EL (cell line): ENCODE measurements at regions not wholly inside any gene's neighbourhood (a gene's known extent, or its start where the extent isn't known, plus 50 kb on each side); places are given as distances from the start of the nearest gene placed in this dataset.
A peak's percentile ranks its signal among the peaks of the same experiment; 100 is the strongest.

ENCODE experiments used
- DNase-seq: peaks from one replicate; pipeline ENCODE4 v3.0.0-alpha.2; 2016

DNA sequence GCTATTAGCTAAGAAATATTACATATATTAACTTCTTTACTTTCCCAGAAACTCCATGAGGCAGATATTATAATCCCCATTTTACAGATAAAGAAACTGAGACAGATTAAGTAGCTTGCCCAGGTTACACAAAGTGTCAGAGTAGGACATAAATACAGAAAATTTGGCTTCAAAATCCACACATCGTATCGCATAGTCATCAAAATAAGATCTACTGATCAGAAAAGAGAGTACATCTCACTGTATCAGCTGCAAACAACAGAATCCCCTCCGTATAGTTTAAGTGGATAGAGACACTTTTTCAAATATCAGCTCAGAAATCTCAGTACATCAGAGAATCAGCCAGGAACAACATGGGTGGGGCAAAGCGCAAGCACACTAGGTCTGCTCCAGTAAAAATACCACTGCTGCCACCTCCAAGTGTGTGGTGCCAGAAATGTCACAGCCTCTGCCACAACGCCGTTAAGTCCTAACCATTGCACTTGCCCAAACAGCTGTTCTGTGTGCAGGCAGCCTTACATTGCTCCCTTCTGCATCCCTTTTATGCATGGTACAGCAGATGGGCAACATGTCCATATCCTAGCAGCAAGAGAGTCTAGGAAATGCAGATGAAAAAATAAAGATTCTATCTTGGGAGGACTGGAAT lies 204.8 kb downstream of the KLF12 start:
- DNase-seq: no peak

DNA sequence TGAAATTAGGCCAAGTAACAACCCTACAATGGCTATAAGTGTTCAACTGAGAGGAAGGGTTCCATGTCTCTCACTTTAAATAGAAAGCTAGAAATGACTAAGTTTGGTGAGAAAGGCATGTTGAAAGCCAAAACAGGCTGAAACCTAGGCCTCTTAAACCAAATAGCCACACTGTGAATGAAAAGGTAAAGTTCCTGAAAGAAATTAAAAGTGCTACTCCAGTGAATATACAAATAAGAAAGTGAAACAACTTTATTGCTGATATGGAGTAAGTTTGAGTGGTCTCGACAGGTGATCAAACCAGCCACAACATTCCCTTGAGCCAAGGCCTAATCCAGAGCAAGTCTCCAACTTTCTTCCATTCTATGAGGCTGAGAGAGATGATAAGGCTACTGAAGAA lies 209.6 kb downstream of the KLF12 start:
- no peak for DNase-seq

DNA sequence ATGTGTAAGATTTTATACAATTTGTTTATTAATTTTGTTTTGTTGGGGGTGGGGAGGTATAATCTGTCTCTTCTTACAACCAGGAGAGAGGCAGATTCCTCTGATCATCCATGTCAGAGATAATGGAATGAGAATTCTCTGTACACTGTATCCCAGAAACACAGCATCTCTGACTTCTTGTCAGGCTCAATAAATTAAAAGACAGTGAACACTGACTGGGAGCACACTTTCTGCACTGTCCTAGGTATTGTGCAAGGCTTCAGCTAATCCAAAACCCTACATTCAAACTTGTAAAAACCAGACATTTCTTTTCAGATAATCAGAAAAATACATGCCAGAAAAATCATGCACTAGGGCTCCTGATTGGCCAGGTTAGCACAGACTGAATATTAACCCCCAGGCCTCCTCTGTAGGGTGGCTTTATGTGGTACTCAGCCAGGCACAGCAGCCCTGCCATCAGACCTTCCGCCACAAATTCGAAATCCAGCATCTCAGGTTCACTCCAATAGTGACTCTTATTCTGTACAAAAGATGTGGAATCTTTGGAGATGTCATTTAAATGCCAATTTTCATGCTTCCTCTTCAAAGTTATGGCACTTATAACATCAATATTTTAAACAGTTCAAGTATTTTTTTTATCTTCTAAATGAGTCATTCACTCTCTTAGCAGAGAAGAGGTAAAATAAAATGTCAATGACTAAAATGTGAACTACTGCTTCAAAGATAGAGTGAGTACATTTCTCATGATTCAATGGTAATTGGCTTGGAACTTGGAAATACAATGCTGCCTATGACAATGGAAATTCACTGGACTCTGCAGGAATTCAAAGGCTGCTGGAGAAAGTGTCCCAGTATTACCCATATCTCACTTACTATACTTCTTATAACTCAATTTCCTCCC lies 211.5 kb downstream of the KLF12 start:
- peak; percentile 36 for DNase-seq

- no peak for DNase-seq
Measured at GRCh38 chr13:73918691-73919090, 215.5 kb downstream of the KLF12 start.

GRCh38 chr13:73913751-73914518 lies 220.3 kb downstream of the KLF12 start:
- DNase-seq: no peak

- peak; percentile 70 for DNase-seq
Measured at GRCh38 chr13:73913079-73913740, 221.0 kb downstream of the KLF12 start.

GRCh38 chr13:73911361-73911760 lies 222.8 kb downstream of the KLF12 start:
- DNase-seq: no peak

- DNase-seq: no peak
Measured at GRCh38 chr13:73910733-73911132, 223.5 kb downstream of the KLF12 start.

GRCh38 chr13:73908809-73909208 lies 225.4 kb downstream of the KLF12 start:
- DNase-seq: no peak

- no peak for DNase-seq
Measured at GRCh38 chr13:73904625-73905024, 229.6 kb downstream of the KLF12 start.

DNA sequence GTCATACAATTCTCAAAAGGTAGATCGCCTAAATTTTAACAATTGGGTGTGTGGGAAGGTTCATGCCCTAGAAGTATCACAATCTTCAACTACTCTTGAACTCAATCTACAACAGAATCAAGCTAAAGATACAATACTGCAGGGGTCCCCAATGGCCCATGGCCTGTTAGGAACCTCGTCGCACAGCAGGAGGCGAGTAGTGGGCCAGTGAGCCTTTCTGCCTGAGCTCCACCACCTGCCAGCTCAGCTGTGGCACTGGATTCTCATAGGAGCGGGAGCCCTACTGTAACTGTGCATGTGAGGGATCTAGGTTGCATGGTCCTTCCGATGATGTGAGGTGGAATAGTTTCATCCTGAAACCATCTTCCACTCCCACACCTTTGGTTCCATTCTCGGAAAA lies 230.6 kb downstream of the KLF12 start:
- DNase-seq: no peak

DNA sequence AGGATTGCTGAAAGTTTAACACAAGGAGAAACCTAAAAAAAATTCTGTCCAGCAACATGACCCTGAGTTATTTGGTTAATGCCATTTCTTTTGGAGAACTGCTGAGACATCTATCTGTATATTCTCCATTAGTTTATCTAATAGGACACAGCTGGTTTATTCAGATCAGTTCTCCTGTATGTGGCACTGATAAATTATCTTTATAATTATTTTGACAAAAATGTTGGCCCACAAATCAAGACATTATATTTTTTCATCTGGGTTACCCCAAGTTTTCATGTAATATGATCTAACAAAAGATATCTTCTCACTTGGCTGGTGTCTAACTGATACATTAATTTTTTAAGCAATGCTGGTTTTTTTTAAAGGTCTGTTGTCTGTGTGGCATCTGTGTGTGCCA lies 231.4 kb downstream of the KLF12 start:
- no peak for DNase-seq

- DNase-seq: no peak
Measured at GRCh38 chr13:73902296-73902695, 231.9 kb downstream of the KLF12 start.

GRCh38 chr13:73901324-73902068 lies 232.7 kb downstream of the KLF12 start:
- no peak for DNase-seq

GRCh38 chr13:73900591-73900990 lies 233.6 kb downstream of the KLF12 start:
- no peak for DNase-seq

- DNase-seq: no peak
Measured at GRCh38 chr13:73898899-73899298, 235.3 kb downstream of the KLF12 start.

- peak; percentile 71 for DNase-seq
Measured at GRCh38 chr13:73898276-73898675, 235.9 kb downstream of the KLF12 start.

GRCh38 chr13:73894995-73895571 lies 239.1 kb downstream of the KLF12 start:
- DNase-seq: no peak

DNA sequence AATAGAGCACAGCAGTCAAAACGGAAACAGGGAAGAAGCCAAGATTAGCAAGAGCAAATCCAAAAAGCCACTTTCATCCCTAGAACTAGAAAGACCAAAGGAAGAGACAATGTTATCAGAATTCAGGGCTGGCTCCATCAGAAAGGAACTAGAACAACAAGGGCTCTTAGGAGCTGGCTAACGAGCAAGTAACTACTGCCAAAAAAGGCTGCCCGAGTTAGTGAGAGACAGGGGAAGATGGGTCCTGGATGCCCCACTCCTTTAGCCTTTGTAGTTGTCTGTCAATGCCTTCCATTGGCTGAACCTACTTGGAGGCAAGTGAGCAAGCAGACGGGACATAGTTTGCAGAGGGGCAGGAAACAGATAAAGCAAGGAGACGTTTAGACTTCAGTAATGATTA lies 240.4 kb downstream of the KLF12 start:
- DNase-seq: no peak

GRCh38 chr13:73891805-73892204 lies 242.4 kb downstream of the KLF12 start:
- DNase-seq: no peak

DNA sequence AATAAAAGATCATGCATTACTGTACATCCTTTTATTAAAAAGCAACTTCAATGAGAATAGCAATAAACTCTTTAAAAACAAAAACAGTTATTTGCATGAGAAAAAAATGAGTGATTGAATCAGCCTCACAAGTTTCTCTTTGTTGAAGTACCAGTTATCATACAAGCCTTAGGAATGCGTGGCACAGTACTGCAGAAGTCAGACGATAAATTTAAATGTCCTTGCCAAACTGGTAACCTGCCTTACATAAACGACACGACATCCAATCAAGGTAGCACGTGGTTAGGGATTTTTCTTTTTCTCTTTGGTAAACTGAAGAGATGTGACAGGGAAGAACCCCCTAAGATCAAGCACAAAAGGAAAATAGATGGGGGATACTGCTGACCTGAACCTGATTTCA lies 251.0 kb downstream of the KLF12 start:
- no peak for DNase-seq

DNA sequence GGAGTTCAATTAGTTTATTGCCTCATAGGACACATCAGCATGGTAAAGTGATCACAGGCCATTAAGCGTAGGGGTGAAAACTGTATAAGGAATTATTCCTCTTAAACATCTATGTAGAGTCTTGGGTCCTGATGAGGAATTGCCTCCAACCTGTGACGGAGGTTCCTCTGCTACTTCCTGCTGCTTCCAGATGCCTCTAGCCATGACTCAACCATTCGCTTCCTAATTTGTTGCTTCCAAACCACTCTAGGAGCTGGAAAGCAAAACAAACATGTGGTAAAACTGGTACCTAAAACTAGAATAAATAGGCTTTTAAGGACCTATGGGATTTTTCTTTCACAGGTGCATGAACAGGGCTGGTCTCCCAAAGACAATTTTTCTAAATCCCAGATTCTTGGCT lies 253.8 kb downstream of the KLF12 start:
- peak; percentile 35 for DNase-seq
